ENCODE measurements at regions not wholly inside any gene's neighbourhood (a gene's known extent, or its start where the extent isn't known, plus 50 kb on each side); places are given as distances from the start of the nearest gene placed in this dataset.

DNA sequence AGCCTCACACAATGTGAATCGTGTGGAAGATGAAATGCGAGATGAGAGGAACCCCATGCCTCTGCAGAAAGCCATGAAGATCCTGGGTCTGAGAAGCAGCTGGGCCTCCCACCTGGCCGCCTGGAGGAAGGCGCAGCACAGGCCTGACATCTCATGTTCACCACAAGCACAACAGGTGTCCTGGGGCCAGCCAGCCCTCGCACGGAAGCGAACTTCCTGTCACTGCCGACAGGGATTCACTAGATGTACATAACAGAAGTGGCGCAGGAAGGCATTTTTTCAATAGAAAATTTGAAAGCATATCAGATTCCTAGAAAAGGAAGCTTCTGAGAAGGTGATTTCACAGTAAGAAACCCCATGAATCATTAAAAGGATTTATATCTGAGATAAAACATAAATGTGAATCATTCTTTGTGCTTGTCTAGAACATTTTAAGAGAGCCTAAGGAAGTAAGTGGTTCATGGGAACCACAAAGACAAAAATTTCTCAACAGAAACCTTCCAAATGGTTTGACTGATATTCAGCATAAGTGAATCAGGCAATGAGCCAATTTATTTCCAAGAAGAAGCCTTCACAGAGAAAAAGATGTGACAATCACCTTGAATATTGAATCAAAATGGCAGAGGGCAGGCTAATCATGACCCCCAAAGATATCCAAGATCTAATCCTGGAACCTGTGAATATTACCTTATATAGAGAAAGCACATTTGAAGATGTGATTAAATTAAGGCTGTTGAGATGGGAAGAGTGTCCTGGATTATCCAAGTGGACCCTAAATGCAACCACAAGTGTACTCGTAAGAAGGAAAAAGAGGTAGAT is 311.9 kb downstream of the DUSP6 start:
- TF ChIP-seq, protein P1, sequence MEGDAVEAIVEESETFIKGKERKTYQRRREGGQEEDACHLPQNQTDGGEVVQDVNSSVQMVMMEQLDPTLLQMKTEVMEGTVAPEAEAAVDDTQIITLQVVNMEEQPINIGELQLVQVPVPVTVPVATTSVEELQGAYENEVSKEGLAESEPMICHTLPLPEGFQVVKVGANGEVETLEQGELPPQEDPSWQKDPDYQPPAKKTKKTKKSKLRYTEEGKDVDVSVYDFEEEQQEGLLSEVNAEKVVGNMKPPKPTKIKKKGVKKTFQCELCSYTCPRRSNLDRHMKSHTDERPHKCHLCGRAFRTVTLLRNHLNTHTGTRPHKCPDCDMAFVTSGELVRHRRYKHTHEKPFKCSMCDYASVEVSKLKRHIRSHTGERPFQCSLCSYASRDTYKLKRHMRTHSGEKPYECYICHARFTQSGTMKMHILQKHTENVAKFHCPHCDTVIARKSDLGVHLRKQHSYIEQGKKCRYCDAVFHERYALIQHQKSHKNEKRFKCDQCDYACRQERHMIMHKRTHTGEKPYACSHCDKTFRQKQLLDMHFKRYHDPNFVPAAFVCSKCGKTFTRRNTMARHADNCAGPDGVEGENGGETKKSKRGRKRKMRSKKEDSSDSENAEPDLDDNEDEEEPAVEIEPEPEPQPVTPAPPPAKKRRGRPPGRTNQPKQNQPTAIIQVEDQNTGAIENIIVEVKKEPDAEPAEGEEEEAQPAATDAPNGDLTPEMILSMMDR (IDR thresholded peaks at IDR 0.05) = no peak
- TF ChIP-seq POLR2A (IDR thresholded peaks at IDR 0.05; ENCODE audit: low read length) (no peak), EP300 (IDR thresholded peaks at IDR 0.05) (no peak), HDAC2 (IDR thresholded peaks at IDR 0.05) (no peak), CBX2 (IDR thresholded peaks at IDR 0.05; ENCODE audit: borderline replicate concordance, low read depth) (no peak), CBX8 (IDR thresholded peaks at IDR 0.05) (no peak), CHD4 (IDR thresholded peaks at IDR 0.05; ENCODE audit: borderline replicate concordance) (no peak), FOSL2 (IDR thresholded peaks at IDR 0.05) (no peak), FOSL2 (CRISPR knock-in tag; IDR thresholded peaks at IDR 0.05) (no peak), SMC3 (IDR thresholded peaks at IDR 0.05) (no peak), CEBPB (IDR thresholded peaks at IDR 0.05) (no peak)
- TF ChIP-seq, protein P2, sequence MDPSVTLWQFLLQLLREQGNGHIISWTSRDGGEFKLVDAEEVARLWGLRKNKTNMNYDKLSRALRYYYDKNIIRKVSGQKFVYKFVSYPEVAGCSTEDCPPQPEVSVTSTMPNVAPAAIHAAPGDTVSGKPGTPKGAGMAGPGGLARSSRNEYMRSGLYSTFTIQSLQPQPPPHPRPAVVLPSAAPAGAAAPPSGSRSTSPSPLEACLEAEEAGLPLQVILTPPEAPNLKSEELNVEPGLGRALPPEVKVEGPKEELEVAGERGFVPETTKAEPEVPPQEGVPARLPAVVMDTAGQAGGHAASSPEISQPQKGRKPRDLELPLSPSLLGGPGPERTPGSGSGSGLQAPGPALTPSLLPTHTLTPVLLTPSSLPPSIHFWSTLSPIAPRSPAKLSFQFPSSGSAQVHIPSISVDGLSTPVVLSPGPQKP (IDR thresholded peaks at IDR 0.05; ENCODE audit: low read depth, low read length) = no peak
- TF ChIP-seq, protein P3, sequence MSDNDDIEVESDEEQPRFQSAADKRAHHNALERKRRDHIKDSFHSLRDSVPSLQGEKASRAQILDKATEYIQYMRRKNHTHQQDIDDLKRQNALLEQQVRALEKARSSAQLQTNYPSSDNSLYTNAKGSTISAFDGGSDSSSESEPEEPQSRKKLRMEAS (IDR thresholded peaks at IDR 0.05) = no peak
- TF ChIP-seq, protein P4, sequence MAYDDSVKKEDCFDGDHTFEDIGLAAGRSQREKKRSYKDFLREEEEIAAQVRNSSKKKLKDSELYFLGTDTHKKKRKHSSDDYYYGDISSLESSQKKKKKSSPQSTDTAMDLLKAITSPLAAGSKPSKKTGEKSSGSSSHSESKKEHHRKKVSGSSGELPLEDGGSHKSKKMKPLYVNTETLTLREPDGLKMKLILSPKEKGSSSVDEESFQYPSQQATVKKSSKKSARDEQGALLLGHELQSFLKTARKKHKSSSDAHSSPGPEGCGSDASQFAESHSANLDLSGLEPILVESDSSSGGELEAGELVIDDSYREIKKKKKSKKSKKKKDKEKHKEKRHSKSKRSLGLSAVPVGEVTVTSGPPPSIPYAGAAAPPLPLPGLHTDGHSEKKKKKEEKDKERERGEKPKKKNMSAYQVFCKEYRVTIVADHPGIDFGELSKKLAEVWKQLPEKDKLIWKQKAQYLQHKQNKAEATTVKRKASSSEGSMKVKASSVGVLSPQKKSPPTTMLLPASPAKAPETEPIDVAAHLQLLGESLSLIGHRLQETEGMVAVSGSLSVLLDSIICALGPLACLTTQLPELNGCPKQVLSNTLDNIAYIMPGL (CRISPR knock-in tag; IDR thresholded peaks at IDR 0.05; ENCODE audit: borderline replicate concordance) = no peak
- TF ChIP-seq, protein P5, sequence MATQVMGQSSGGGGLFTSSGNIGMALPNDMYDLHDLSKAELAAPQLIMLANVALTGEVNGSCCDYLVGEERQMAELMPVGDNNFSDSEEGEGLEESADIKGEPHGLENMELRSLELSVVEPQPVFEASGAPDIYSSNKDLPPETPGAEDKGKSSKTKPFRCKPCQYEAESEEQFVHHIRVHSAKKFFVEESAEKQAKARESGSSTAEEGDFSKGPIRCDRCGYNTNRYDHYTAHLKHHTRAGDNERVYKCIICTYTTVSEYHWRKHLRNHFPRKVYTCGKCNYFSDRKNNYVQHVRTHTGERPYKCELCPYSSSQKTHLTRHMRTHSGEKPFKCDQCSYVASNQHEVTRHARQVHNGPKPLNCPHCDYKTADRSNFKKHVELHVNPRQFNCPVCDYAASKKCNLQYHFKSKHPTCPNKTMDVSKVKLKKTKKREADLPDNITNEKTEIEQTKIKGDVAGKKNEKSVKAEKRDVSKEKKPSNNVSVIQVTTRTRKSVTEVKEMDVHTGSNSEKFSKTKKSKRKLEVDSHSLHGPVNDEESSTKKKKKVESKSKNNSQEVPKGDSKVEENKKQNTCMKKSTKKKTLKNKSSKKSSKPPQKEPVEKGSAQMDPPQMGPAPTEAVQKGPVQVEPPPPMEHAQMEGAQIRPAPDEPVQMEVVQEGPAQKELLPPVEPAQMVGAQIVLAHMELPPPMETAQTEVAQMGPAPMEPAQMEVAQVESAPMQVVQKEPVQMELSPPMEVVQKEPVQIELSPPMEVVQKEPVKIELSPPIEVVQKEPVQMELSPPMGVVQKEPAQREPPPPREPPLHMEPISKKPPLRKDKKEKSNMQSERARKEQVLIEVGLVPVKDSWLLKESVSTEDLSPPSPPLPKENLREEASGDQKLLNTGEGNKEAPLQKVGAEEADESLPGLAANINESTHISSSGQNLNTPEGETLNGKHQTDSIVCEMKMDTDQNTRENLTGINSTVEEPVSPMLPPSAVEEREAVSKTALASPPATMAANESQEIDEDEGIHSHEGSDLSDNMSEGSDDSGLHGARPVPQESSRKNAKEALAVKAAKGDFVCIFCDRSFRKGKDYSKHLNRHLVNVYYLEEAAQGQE (IDR thresholded peaks at IDR 0.05) = no peak
